GM12878 (cell line): ENCODE measurements at regions not wholly inside any gene's neighbourhood (a gene's known extent, or its start where the extent isn't known, plus 50 kb on each side); places are given as distances from the start of the nearest gene placed in this dataset.

Source experiments
- ATF3 ChIP-seq: IDR thresholded peaks from 2 replicates; pipeline ENCODE4 v1.6.1; 2011; ENCODE audit warnings: low read depth, mild to moderate bottlenecking, low read length, moderate library complexity, borderline replicate concordance; ENCODE audit errors: extremely low read depth
- CEBPB ChIP-seq, 2 experiments: fragments of 150-350 bp in 1 of 2; IDR thresholded peaks; 2 replicates each; pipeline ENCODE4 v1.6.1; 2012 to 2014; ENCODE audit warnings: low read depth in 2 of 2, low read length in 2 of 2, borderline replicate concordance in 1 of 2, inconsistent platforms in 1 of 2
- CEBPZ ChIP-seq: fragments of 150-350 bp; IDR thresholded peaks from 2 replicates; pipeline ENCODE4 v1.6.1; 2016; ENCODE audit warnings: low read depth, low read length
- PRDM15 ChIP-seq: fragments of 450-650 bp; formaldehyde crosslinking; IDR thresholded peaks from 2 replicates; pipeline ENCODE4 v1.4.0; 2020; ENCODE audit warnings: mild to moderate bottlenecking, moderate library complexity
- RCOR1 ChIP-seq: conservative IDR thresholded peaks from 2 replicates; pipeline ENCODE4 v1.6.1; 2012; ENCODE audit warnings: low read depth, low read length, improper control_type of control experiment
- ZSCAN29 ChIP-seq: fragments of 450-650 bp; IDR thresholded peaks from 2 replicates; pipeline ENCODE4 v1.6.1; 2017; ENCODE audit warnings: mild to moderate bottlenecking, moderate library complexity

GRCh38 chr7:98697485-98698240, 80.6 kb downstream of the NPTX2 start (continued):
- TF ChIP-seq CEBPZ = no peak
- TF ChIP-seq PRDM15 (CRISPR knock-in tag) = no peak
- TF ChIP-seq ZSCAN29 = no peak
- no peak for TF ChIP-seq CEBPB (IDR thresholded peaks at IDR 0.05; ENCODE audit: borderline replicate concordance in 1 of 2, low read depth in 2 of 2, low read length in 2 of 2)
- no peak for TF ChIP-seq RCOR1
- TF ChIP-seq ATF3 = no peak
